ENCODE measurements at regions not wholly inside any gene's neighbourhood (a gene's known extent, or its start where the extent isn't known, plus 50 kb on each side); places are given as distances from the start of the nearest gene placed in this dataset.
A peak's percentile ranks its signal among the peaks of the same experiment; 100 is the strongest.
"Not testable (repeated sequence)": the region's sequence is repeated elsewhere in the genome, so short reads cannot be mapped to it uniquely, and the experiment has no call there.

DNA sequence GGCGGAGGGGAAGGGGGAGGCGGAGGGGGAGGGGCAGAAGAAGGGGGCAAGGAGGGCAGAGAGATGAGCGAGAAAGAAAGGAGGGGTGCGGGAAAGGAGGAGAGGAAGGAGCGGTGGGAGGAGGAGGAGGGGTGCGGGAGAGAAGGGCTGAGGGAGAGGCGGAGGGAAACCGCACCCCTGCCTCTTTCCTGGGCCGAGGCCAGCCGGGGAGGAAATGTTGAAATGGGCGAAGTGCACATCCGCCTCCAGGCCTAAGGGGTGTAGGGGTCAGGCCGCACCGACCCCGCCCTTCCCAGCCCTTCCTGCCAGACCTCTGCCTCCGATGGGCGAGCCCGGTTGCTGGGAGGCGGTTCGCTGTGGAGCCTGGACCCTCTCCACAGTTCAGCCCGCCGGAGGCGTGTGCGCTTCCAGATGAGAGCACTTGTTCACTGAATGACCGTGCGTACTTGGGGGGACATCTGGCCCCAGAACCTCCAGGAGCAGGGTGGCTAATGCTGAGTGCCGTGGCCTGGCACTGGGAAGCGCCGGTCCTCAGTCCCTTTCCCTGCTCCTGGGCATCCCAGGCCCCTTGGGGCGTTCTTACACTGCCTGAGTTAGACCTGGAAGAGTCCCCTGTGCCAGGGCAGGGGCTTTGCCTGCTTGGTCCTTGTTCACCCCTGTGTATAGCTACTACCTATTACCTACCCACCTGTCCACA is 110.3 kb upstream of the KLF13 start:
- Histone ChIP-seq H3K4me3 (ENCODE audit: low read depth in 1 of 5, low read length in 5 of 5) (peak overlapping the region; percentile 57 to 65 (median 61)), H3K9me3 (ENCODE audit: control insufficient read depth in 5 of 5, low read length in 5 of 5) (peaks cover 0 to 3% (median 0%) of the 10 kb centered on the region in 5 donors), H3K27ac (ENCODE audit: low read depth, low read length) (peak overlapping the region; percentile 82), H3K27me3 (ENCODE audit: control insufficient read depth in 5 of 5, insufficient read depth in 4 of 5, low read length in 5 of 5) (no peaks in the 10 kb centered on the region), H3K4me1 (ENCODE audit: control insufficient read depth in 5 of 5, insufficient read depth in 5 of 5, low read length in 5 of 5) (peaks cover 2 to 40% (median 37%) of the 10 kb centered on the region in 5 donors), H3K9ac (ENCODE audit: low read length in 5 of 5) (peak overlapping the region in 3 of 5 donors; percentile 11 to 73 (median 49)), H3K36me3 (ENCODE audit: control insufficient read depth in 5 of 5, insufficient read depth in 5 of 5, low read length in 5 of 5) (no peaks in the 10 kb centered on the region)

DNA sequence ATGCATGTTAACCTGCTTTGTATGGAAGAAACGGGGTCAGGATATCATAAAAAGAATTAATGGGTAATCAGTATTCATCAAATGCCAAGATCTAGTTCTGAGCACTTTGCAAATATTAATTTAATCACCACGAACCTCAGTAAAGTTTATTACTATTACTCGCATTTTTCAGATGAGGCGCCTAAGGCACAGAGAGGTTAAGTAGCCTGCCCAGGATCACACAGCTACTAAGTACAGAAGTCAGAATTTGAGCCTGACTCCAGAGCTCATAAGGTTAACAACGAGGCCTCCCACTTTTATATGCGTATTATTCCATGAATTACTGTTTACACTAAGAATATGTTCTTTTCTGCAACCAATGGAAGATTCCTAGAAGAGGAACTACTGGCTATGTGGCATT is 109.6 kb upstream of the KLF13 start:
- Histone ChIP-seq H3K9ac (ENCODE audit: low read length in 5 of 5) (peak overlapping the region in 1 of 5 donors; percentile 49), H3K27ac (ENCODE audit: low read depth, low read length) (peak overlapping the region; percentile 68), H3K36me3 (ENCODE audit: control insufficient read depth in 5 of 5, insufficient read depth in 5 of 5, low read length in 5 of 5) (no peaks in the 10 kb centered on the region), H3K9me3 (ENCODE audit: control insufficient read depth in 5 of 5, low read length in 5 of 5) (no peaks in the 10 kb centered on the region), H3K4me1 (ENCODE audit: control insufficient read depth in 5 of 5, insufficient read depth in 5 of 5, low read length in 5 of 5) (peaks cover 2 to 36% (median 33%) of the 10 kb centered on the region in 5 donors), H3K27me3 (ENCODE audit: control insufficient read depth in 5 of 5, insufficient read depth in 4 of 5, low read length in 5 of 5) (no peaks in the 10 kb centered on the region), H3K4me3 (ENCODE audit: low read depth in 1 of 5, low read length in 5 of 5) (peak overlapping the region in 2 of 5 donors; percentile 57 to 65)

DNA sequence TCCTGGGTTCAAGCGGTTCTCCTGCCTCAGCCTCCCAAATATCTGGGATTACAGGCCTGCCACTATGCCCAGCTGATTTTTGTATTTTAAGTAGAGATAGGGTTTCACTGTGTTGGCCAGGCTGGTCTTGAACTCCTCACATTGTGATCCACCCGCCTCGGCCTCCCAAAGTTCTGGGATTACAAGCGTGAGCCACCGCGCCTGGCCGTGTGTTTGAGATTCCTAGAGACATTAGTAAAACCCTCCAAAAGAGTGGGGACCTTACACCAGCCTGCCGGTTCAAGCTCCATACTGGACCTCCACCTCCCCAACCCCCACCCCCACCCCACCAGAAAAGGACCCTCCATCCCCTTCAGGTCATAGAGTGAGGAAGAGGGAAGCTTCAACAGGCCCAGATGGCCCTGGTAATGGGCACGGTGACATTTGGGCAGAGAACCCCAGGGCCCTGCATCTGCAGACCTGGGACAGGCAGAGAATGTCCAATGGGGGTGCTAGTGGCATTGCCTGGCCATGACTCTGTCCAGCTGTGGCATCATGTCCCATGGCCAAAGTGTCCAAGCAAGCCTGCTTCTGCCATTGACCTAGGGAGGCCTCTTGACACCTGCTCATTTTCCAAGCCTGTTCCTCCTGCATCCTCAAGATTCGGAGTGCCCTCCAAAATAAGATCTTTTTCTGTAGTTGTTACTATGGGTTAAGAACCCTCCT is 108.9 kb upstream of the KLF13 start:
- H3K36me3 ChIP-seq (ENCODE audit: control insufficient read depth in 5 of 5, insufficient read depth in 5 of 5, low read length in 5 of 5), result no peaks in the 10 kb centered on the region
- H3K27me3 ChIP-seq (ENCODE audit: control insufficient read depth in 5 of 5, insufficient read depth in 4 of 5, low read length in 5 of 5), result no peaks in the 10 kb centered on the region
- peaks cover 2 to 30% (median 28%) of the 10 kb centered on the region in 5 donors for H3K4me1 ChIP-seq (ENCODE audit: control insufficient read depth in 5 of 5, insufficient read depth in 5 of 5, low read length in 5 of 5)
- no peaks in the 10 kb centered on the region for H3K9me3 ChIP-seq (ENCODE audit: control insufficient read depth in 5 of 5, low read length in 5 of 5)
- no peak overlapping the region for H3K27ac ChIP-seq (ENCODE audit: low read depth, low read length)
- H3K4me3 ChIP-seq (ENCODE audit: low read depth in 1 of 5, low read length in 5 of 5), result no peak overlapping the region
- no peak overlapping the region for H3K9ac ChIP-seq (ENCODE audit: low read length in 5 of 5)

DNA sequence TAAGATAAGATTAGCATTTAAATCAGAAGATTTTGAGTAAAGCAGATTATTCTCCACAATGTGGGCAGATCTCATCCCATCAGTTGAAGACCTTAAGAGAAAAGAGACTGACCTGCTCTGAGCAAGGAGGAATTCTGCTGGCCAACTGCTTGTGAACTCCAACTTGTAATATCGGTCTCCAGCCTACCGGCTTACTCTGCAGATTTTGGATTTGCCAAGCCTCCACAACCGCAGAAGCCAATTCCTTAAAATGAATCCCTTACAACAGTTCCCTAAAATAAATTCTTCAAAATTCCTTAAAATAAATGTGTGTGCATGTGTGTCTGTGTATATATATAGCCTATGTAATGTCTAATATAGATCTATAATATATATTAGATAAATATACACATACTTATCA is 107.4 kb upstream of the KLF13 start:
- peaks cover 2 to 41% (median 35%) of the 10 kb centered on the region in 5 donors for H3K4me1 ChIP-seq (ENCODE audit: control insufficient read depth in 5 of 5, insufficient read depth in 5 of 5, low read length in 5 of 5)
- H3K27ac ChIP-seq (ENCODE audit: low read depth, low read length), result no peak overlapping the region

DNA sequence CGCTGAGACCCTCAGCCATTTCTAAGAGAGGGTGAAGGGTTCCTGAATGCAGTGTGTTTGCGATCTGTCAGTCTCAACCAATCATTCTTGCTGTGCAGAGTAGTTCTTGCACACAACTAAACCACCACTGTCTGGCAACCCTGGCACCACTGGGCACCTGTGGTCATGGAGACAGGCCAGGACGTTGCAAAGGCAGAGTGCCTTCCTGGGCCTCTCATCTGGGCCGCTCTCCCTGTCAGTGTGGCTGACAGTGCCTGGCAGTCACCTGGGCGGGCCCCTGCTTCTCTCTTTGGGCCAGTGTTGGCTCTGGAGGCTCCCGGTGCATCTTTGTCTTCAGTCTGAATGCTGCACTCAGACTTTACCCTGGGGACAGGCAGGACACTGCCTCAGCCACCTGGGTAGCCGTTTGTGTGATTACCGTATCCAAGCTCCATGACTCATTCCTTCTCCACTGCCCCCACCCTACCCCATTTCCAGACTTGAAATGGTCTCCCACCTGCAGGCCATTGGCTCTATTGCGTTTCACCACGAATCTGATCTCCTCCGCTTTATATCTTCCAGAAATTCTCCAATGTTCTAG is 104.6 kb upstream of the KLF13 start:
- Histone ChIP-seq H3K4me3 (ENCODE audit: low read depth in 1 of 5, low read length in 5 of 5) (no peak overlapping the region), H3K27ac (ENCODE audit: low read depth, low read length) (no peak overlapping the region), H3K36me3 (ENCODE audit: control insufficient read depth in 5 of 5, insufficient read depth in 5 of 5, low read length in 5 of 5) (no peaks in the 10 kb centered on the region), H3K9me3 (ENCODE audit: control insufficient read depth in 5 of 5, low read length in 5 of 5) (no peaks in the 10 kb centered on the region), H3K9ac (ENCODE audit: low read length in 5 of 5) (no peak overlapping the region), H3K4me1 (ENCODE audit: control insufficient read depth in 5 of 5, insufficient read depth in 5 of 5, low read length in 5 of 5) (peaks cover 0 to 24% (median 22%) of the 10 kb centered on the region in 5 donors), H3K27me3 (ENCODE audit: control insufficient read depth in 5 of 5, insufficient read depth in 4 of 5, low read length in 5 of 5) (no peaks in the 10 kb centered on the region)

More for the DNA sequence above, 107.4 kb upstream of the KLF13 start:
- Histone ChIP-seq H3K9ac (ENCODE audit: low read length in 5 of 5) (no peak overlapping the region), H3K4me3 (ENCODE audit: low read depth in 1 of 5, low read length in 5 of 5) (no peak overlapping the region), H3K36me3 (ENCODE audit: control insufficient read depth in 5 of 5, insufficient read depth in 5 of 5, low read length in 5 of 5) (no peaks in the 10 kb centered on the region), H3K27me3 (ENCODE audit: control insufficient read depth in 5 of 5, insufficient read depth in 4 of 5, low read length in 5 of 5) (no peaks in the 10 kb centered on the region), H3K9me3 (ENCODE audit: control insufficient read depth in 5 of 5, low read length in 5 of 5) (no peaks in the 10 kb centered on the region)

DNA sequence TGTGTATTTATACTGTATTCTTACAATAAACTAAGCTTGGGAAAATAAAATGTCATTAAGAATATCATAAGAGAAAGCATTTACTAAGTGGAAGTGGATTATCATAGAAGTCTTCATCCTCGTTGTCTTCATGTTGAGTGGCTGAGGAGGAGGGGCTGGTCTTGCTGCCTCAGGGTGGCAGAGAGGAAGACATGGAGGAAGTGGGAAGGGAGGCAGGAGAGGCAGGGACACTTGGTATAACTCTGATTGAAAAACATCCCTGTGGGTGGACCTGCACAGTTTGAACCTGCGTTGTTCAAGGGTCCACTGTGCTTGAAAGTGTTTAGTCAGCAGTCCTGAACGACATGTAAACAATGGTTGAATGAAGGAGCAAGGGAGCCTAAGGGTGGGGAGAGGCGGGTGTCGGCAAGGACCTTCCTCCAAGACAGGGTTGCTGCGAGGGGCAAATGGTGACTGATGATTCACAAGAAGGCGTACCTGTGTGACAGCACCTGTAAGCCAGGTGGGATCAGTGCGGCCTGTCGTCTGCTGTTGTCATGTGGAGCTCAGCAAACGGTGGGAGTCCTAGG is 103.8 kb upstream of the KLF13 start:
- H3K9me3 ChIP-seq (ENCODE audit: control insufficient read depth in 5 of 5, low read length in 5 of 5), result no peaks in the 10 kb centered on the region
- no peaks in the 10 kb centered on the region for H3K27me3 ChIP-seq (ENCODE audit: control insufficient read depth in 5 of 5, insufficient read depth in 4 of 5, low read length in 5 of 5)
- peak overlapping the region in 2 of 5 donors; percentile 36 to 41 for H3K4me3 ChIP-seq (ENCODE audit: low read depth in 1 of 5, low read length in 5 of 5)
- peaks cover 0 to 24% (median 20%) of the 10 kb centered on the region in 5 donors for H3K4me1 ChIP-seq (ENCODE audit: control insufficient read depth in 5 of 5, insufficient read depth in 5 of 5, low read length in 5 of 5)
- H3K36me3 ChIP-seq (ENCODE audit: control insufficient read depth in 5 of 5, insufficient read depth in 5 of 5, low read length in 5 of 5), result no peaks in the 10 kb centered on the region
- H3K27ac ChIP-seq (ENCODE audit: low read depth, low read length), result no peak overlapping the region
- peak overlapping the region in 1 of 5 donors; percentile 73 for H3K9ac ChIP-seq (ENCODE audit: low read length in 5 of 5)

DNA sequence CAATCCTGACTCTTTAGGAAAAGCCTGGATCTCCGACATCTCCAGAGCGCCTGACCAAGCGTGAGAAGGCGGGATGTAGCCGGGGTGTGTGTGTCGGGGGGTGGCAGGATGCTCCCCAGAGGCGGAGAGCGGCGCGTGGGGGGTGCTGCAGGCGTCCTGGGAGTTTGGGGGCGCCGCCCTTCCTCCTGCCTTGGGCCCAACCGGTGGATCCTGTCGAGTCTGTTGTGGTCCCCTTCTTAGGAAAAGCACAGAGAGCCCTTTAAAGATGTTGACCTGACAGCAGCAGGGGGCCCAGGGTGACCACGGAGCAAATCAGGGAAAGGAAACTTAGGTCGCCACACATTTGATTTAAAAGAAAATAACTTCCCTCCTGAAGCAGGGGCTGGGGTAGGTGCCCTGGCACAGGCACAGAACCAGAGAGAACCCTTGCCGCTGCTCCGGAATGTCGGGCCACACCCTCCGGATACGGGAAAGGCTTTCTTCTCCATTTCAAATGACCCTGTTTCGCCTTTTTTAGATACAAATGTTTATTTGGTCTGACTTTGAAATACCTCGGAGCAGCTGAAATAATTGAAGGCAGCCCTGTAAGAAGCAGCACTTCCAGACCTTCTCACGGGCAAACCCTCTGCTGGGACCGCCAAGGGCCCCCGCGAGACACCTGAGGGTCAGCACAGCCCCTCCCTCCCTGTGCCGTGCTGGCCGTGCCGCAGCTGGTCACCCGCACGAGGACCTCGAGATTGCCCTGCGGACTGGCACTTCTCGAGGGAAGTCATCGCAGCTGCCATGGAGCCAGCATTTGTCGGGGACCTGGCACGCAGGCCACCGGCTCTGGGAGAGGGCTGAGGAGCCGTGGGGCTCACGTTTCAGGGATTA is 102.9 kb upstream of the KLF13 start:
- peak overlapping the region in 1 of 5 donors; percentile 73 for H3K9ac ChIP-seq (ENCODE audit: low read length in 5 of 5)
- H3K27ac ChIP-seq (ENCODE audit: low read depth, low read length), result no peak overlapping the region
- H3K9me3 ChIP-seq (ENCODE audit: control insufficient read depth in 5 of 5, low read length in 5 of 5), result no peaks in the 10 kb centered on the region
- H3K4me3 ChIP-seq (ENCODE audit: low read depth in 1 of 5, low read length in 5 of 5), result peak overlapping the region in 4 of 5 donors; percentile 33 to 41 (median 36)
- peaks cover 0 to 24% (median 20%) of the 10 kb centered on the region in 5 donors for H3K4me1 ChIP-seq (ENCODE audit: control insufficient read depth in 5 of 5, insufficient read depth in 5 of 5, low read length in 5 of 5)
- H3K36me3 ChIP-seq (ENCODE audit: control insufficient read depth in 5 of 5, insufficient read depth in 5 of 5, low read length in 5 of 5), result no peaks in the 10 kb centered on the region
- H3K27me3 ChIP-seq (ENCODE audit: control insufficient read depth in 5 of 5, insufficient read depth in 4 of 5, low read length in 5 of 5), result no peaks in the 10 kb centered on the region

DNA sequence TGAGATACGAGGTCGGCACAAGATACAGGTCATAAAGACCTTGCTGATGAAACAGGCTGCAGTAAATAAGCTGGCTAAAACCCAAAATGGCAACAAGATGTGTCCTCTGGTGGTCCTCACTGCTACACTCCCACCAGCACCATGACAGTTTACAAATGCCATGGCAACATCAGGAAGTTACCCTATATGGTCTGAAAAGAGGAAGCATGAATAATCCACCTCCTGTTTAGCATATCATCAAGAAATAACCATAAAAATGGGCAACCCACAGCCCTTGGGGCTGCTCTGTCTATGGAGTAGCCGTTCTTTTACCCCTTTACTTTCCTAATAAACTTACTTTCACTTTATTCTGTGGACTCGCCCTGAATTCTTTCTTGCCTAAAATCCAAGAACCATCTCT is 102.0 kb upstream of the KLF13 start:
- not testable (repeated sequence) for H3K9me3 ChIP-seq (ENCODE audit: control insufficient read depth in 5 of 5, low read length in 5 of 5); H3K9ac ChIP-seq (ENCODE audit: low read length in 5 of 5); H3K27me3 ChIP-seq (ENCODE audit: control insufficient read depth in 5 of 5, insufficient read depth in 4 of 5, low read length in 5 of 5); H3K36me3 ChIP-seq (ENCODE audit: control insufficient read depth in 5 of 5, insufficient read depth in 5 of 5, low read length in 5 of 5); H3K27ac ChIP-seq (ENCODE audit: low read depth, low read length)
- H3K4me3 ChIP-seq (ENCODE audit: low read depth in 1 of 5, low read length in 5 of 5), result peak overlapping the region in 2 of 5 donors; percentile 36 to 41
- peaks cover 0 to 24% (median 20%) of the 10 kb centered on the region in 5 donors for H3K4me1 ChIP-seq (ENCODE audit: control insufficient read depth in 5 of 5, insufficient read depth in 5 of 5, low read length in 5 of 5)

DNA sequence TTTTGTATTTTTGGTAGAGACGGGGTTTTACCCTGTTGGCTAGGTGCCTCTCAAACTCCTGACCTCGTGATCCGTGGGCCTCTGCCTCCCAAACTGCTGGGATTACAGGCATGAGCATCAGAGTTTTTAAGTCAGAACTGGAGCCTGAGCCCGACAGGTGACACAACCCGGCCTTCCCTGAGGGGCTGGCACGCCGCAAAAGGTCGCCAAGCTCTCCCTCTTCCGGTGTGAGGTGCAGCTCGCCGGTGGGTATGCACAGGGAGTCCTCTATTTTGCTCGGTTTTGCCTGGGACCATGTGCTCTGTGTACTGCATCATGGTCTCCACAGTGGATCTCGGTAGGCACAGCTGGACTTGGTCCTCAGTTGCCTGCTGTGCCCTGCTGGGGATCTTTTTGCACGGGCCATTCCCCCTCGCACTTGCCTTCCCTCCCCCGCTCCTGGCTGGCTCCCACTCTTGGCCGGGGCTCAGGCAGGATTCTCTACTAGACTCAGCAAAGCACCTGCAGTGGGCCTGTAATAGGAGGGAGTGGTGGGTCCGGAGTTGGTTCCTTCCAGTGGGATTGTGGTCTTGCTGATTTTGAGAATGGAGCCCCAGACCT is 101.2 kb upstream of the KLF13 start:
- H3K9me3 ChIP-seq (ENCODE audit: control insufficient read depth in 5 of 5, low read length in 5 of 5), result no peaks in the 10 kb centered on the region
- peaks cover 0 to 5% (median 3%) of the 10 kb centered on the region in 5 donors for H3K27me3 ChIP-seq (ENCODE audit: control insufficient read depth in 5 of 5, insufficient read depth in 4 of 5, low read length in 5 of 5)
- no peak overlapping the region for H3K27ac ChIP-seq (ENCODE audit: low read depth, low read length)
- no peaks in the 10 kb centered on the region for H3K36me3 ChIP-seq (ENCODE audit: control insufficient read depth in 5 of 5, insufficient read depth in 5 of 5, low read length in 5 of 5)
- H3K4me1 ChIP-seq (ENCODE audit: control insufficient read depth in 5 of 5, insufficient read depth in 5 of 5, low read length in 5 of 5), result peaks cover 0 to 24% (median 20%) of the 10 kb centered on the region in 5 donors
- H3K9ac ChIP-seq (ENCODE audit: low read length in 5 of 5), result no peak overlapping the region
- no peak overlapping the region for H3K4me3 ChIP-seq (ENCODE audit: low read depth in 1 of 5, low read length in 5 of 5)

Data from subcutaneous abdominal adipose tissue (tissue), 5 donors.